ENCODE measurements at regions not wholly inside any gene's neighbourhood (a gene's known extent, or its start where the extent isn't known, plus 50 kb on each side); places are given as distances from the start of the nearest gene placed in this dataset.
"Not testable (repeated sequence)": the region's sequence is repeated elsewhere in the genome, so short reads cannot be mapped to it uniquely, and the experiment has no call there.

GRCh38 chr15:24505216-24505615 lies 170.4 kb upstream of the NPAP1 start:
- not testable (repeated sequence) for DNase-seq (ENCODE audit: low spot score)

DNA sequence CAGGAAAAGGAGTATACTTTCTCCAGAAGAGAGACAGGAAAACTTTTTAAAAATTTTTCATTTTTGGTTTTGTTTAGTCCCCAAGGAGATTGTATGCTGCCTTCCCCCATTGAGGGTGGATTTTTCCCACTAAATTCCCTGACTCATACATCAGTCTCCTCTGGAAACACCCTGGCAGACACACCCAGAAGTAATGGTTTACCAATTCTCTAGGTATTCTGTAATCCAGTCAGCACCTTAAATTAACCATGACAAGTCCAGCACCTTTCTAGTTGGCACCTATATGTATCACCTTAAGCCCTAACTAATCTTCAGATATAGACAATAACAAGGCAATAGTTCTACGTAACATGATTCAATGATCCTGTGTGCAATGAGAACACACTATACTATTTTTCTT lies 165.9 kb upstream of the NPAP1 start:
- DNase-seq (ENCODE audit: low spot score), result not testable (repeated sequence)

DNA sequence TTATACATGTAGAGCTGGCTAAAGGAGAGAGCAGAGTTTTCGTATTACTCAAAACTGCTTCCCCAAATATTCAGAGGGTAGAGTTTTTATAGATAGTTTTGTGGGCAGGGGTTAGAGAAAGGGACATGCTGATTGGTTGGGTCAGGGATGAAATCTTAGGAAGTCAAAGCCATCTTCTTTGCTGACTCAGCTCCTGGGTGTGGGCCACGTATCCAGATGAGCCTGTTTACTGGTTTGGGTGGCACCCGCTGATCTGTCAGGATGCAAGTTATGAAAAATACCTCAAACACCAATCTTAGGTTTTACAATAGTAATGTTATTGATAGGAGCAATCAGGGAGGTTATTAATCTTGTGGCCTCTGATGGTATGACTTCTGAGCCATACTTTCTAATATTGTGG lies 164.0 kb upstream of the NPAP1 start:
- not testable (repeated sequence) for DNase-seq (ENCODE audit: low spot score)

DNA sequence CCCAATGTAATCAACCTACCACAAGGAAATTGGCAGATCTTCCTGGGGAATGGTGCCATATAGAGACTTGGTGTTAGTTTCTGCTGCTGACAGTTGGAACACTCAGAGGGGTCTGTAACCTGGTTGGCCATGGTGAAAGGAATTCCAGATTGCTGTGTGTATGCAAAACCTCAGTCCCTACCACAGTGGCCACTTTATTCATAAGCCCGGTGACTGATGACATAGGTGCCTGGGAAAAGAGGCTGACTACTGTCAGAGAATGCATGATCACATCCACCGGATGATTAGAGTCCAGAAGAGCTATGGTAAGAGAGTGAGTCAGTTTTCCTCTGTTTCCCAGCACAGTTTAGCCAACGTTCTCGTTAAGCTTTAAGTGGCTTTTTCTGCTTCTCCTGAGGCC lies 156.8 kb upstream of the NPAP1 start:
- DNase-seq (ENCODE audit: low spot score), result not testable (repeated sequence)

DNA sequence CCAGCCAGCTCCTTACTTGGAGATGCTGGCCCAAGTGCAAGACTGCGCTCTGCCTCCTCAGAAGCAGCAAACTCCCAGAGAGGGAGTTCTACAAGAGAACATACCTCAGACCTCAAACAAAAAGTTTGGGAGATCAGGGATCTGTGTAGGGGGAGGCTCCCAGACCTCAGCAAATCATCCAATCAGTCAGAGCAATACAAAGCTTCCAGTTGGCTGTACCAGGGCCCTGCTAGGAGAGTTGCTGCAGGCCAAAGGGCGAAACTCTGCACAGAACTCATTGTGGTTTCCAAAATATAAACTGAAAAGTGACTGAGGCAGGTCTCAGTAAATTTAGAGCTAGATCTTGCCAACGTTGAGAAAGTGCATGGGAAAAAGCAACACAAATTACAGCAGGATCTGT lies 144.3 kb upstream of the NPAP1 start:
- DNase-seq (ENCODE audit: low spot score), result not testable (repeated sequence)

DNA sequence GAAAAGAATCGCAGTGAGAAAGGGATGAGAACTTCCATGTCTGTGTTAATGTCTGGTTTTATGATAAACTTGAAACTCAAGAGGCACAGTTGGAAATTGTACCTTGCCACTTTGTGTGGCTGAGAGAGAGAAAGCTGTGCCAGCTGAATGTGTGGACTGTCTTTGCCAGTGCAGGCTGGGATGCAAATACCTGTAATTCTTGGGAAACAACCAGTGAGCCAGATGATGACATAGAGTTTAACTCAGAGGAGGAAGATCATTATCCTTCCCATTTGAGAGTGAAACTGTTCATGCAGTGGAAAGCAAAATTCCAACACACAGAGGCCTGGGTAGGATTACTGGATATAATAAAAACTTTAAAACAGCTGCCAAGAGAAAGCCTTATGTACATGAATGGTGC lies 141.5 kb upstream of the NPAP1 start:
- DNase-seq (ENCODE audit: low spot score), result not testable (repeated sequence)

DNA sequence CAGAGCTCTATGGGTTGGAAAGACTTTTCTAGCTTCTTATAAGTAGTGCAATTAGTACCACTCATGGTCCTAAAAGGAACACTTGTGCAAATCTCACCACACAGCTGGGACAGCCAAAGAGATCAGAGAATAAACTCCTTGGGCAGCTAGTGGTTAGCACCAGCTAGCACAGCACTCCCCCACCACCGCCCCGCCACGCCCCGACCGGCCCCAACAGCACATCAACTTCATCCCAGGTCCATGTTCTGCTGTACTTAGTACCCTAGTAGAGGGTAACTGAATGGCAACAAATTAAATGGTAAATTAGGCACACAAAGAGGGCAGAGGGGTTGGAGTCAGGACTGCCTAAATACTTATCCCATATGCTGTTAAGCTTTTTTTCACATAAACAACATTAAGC lies 118.3 kb upstream of the NPAP1 start:
- not testable (repeated sequence) for DNase-seq (ENCODE audit: low spot score)

GRCh38 chr15:24607636-24608035 lies 67.9 kb upstream of the NPAP1 start:
- no peak for DNase-seq (ENCODE audit: low spot score)

- DNase-seq (ENCODE audit: low spot score), result no peak
Measured at GRCh38 chr15:24617646-24618045, 57.9 kb upstream of the NPAP1 start.

DNA sequence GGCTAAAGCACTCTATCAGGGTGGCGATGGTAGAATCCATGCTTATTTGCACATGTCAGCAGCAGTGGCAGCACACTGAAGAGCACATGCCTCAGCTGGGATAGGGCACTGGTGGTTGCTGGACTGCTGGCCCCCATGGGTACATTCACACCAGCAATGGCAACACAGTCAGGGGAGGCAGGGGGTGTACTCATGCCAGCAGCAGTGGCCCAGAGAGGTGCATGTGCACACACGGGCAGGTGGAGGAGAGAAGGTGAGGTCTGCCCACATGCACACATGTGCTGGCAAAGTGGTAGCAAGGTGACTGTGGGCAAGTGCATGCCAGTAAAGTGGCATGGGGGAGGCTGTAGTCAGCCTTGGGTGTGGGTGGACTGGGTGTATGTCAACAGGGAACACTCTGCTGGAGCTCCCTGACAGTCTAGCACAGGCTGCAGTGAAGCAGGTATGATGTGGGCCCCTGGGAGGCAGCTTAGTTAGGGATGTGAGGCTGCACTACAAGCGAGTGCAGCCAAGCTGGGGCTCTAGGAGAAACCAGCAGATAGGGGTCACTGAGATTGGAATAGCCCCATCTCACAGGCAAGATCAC lies 53.9 kb upstream of the NPAP1 start:
- DNase-seq (ENCODE audit: low spot score), result no peak

All from kidney capillary endothelial cell (primary cell).